PC-3 (cell line): ENCODE measurements at regions not wholly inside any gene's neighbourhood (a gene's known extent, or its start where the extent isn't known, plus 50 kb on each side); places are given as distances from the start of the nearest gene placed in this dataset.

Experiments
- CTCF ChIP-seq: fragments of 300-600 bp; sonication (generic); conservative IDR thresholded peaks from 2 replicates; pipeline ENCODE4 v1.5.1; 2017; ENCODE audit warnings: antibody characterized with exemption, low read depth, mild to moderate bottlenecking, low read length
- EZH2 ChIP-seq: fragments of 300-600 bp; sonication (generic); IDR thresholded peaks from one replicate; pipeline ENCODE4 v1.6.1; 2017; ENCODE audit warnings: antibody characterized with exemption, mild to moderate bottlenecking, low read length; ENCODE audit not compliant: unreplicated experiment

DNA sequence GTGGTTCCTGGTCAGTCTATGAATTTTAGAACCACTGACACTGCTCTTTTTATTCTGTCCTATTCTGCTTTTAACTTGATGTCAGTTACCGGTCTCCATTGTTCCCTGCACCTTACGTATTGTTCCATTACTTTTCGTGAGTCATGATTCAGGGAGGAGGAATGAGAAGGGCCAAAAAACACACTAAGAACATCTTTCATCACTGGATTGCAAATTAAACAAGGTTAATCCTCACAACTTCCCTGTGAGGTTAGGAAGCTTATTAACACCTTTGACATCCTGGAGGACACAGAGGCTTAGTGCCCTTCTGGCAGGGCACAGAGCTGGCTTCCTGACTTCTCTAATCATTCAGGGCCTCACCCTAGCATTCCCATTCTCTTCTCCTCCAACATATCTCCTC lies 227.6 kb upstream of the SATB1 start:
- no peak for TF ChIP-seq CTCF
- no peak for TF ChIP-seq EZH2
